H9 (cell line): ENCODE measurements at regions not wholly inside any gene's neighbourhood (a gene's known extent, or its start where the extent isn't known, plus 50 kb on each side); places are given as distances from the start of the nearest gene placed in this dataset.

Experiments used
- DNase-seq: peaks from one replicate; pipeline ENCODE4 v3.0.0-alpha.2; 2017
- H2AFZ ChIP-seq: one replicate; pipeline ENCODE4 v1.6.1; 2013; ENCODE audit warnings: mild to moderate bottlenecking, low read length, control low read depth, moderate library complexity
- H2AK5ac ChIP-seq: 2 replicates; pipeline ENCODE4 v1.6.1; 2013; ENCODE audit warnings: low read length, control low read depth, mixed read lengths; ENCODE audit not compliant: insufficient read length
- H2BK120ac ChIP-seq: one replicate; pipeline ENCODE4 v1.6.1; 2013; ENCODE audit warnings: low read depth, mild to moderate bottlenecking, low read length, control low read depth, inconsistent platforms; ENCODE audit not compliant: poor library complexity, severe bottlenecking
- H2BK12ac ChIP-seq: 2 replicates; pipeline ENCODE4 v1.6.1; 2013; ENCODE audit warnings: low read length, control low read depth, mixed read lengths, low read depth; ENCODE audit not compliant: insufficient read length
- H2BK15ac ChIP-seq: 2 replicates; pipeline ENCODE4 v1.6.1; 2013; ENCODE audit warnings: low read depth, low read length, control low read depth
- H2BK20ac ChIP-seq: one replicate; pipeline ENCODE4 v1.6.1; 2013; ENCODE audit warnings: low read depth, mild to moderate bottlenecking, low read length, control low read depth, inconsistent platforms; ENCODE audit not compliant: poor library complexity, severe bottlenecking
- H2BK5ac ChIP-seq: 2 replicates; pipeline ENCODE4 v1.6.1; 2013; ENCODE audit warnings: low read length, control low read depth, mixed read lengths; ENCODE audit not compliant: insufficient read length
- H3K14ac ChIP-seq: 2 replicates; pipeline ENCODE4 v1.6.1; 2013; ENCODE audit warnings: low read length, control low read depth; ENCODE audit not compliant: insufficient read depth
- H3K18ac ChIP-seq: 2 replicates; pipeline ENCODE4 v1.6.1; 2013; ENCODE audit warnings: low read depth, mild to moderate bottlenecking, mixed read lengths, low read length, control low read depth; ENCODE audit not compliant: insufficient read length
- H3K23ac ChIP-seq: 2 replicates; pipeline ENCODE4 v1.6.1; 2013; ENCODE audit warnings: low read length, control low read depth, mixed read lengths, low read depth; ENCODE audit not compliant: insufficient read length
- H3K23me2 ChIP-seq: 2 replicates; pipeline ENCODE4 v1.6.1; 2013; ENCODE audit warnings: low read depth, mild to moderate bottlenecking, mixed read lengths, low read length, control low read depth; ENCODE audit not compliant: insufficient read length, poor library complexity, severe bottlenecking
- H3K27ac ChIP-seq: 2 replicates; pipeline ENCODE4 v1.5.1; 2013; ENCODE audit warnings: low read length, control low read depth, mixed read lengths, low read depth; ENCODE audit not compliant: insufficient read length
- H3K27me3 ChIP-seq: 2 replicates; pipeline ENCODE4 v1.6.1; 2013; ENCODE audit warnings: low read length, control low read depth, inconsistent platforms; ENCODE audit not compliant: insufficient read depth
- H3K4ac ChIP-seq: 2 replicates; pipeline ENCODE4 v1.6.1; 2013; ENCODE audit warnings: low read depth, mild to moderate bottlenecking, control low read depth, inconsistent platforms, low read length, moderate library complexity
- H3K4me1 ChIP-seq: 2 replicates; pipeline ENCODE4 v1.6.1; 2013; ENCODE audit warnings: low read length, control low read depth, inconsistent platforms; ENCODE audit not compliant: insufficient read depth
- H3K4me2 ChIP-seq: 2 replicates; pipeline ENCODE4 v1.6.1; 2013; ENCODE audit warnings: low read length, control low read depth, mixed read lengths; ENCODE audit not compliant: insufficient read length, insufficient read depth
- H3K56ac ChIP-seq: 2 replicates; pipeline ENCODE4 v1.6.1; 2013; ENCODE audit warnings: low read depth, mild to moderate bottlenecking, mixed read lengths, low read length, control low read depth; ENCODE audit not compliant: insufficient read length
- H3K79me1 ChIP-seq: 2 replicates; pipeline ENCODE4 v1.6.1; 2013; ENCODE audit warnings: low read depth, mild to moderate bottlenecking, moderate library complexity, low read length, control low read depth, inconsistent platforms; ENCODE audit not compliant: insufficient read depth, poor library complexity, severe bottlenecking
- H3K79me2 ChIP-seq: 2 replicates; pipeline ENCODE4 v1.6.1; 2013; ENCODE audit warnings: low read length, control low read depth, inconsistent platforms; ENCODE audit not compliant: insufficient read depth
- H3K9ac ChIP-seq: 2 replicates; pipeline ENCODE4 v1.6.1; 2013; ENCODE audit warnings: low read length, control low read depth, mixed read lengths; ENCODE audit not compliant: insufficient read length; ENCODE audit errors: extremely low read depth
- H3K9me3 ChIP-seq: one replicate; pipeline ENCODE4 v1.6.1; 2013; ENCODE audit warnings: low read depth, low read length, inconsistent platforms; ENCODE audit not compliant: control insufficient read depth
- H3T11ph ChIP-seq: one replicate; pipeline ENCODE4 v1.6.1; 2013; ENCODE audit warnings: mild to moderate bottlenecking, low read length, control low read depth, inconsistent platforms
- H4K20me1 ChIP-seq: one replicate; pipeline ENCODE4 v1.6.1; 2013; ENCODE audit not compliant: control insufficient read depth, insufficient read length, insufficient read depth
- H4K5ac ChIP-seq: 2 replicates; pipeline ENCODE4 v1.6.1; 2013; ENCODE audit warnings: low read depth, mild to moderate bottlenecking, mixed read lengths, low read length, control low read depth; ENCODE audit not compliant: insufficient read length
- H4K8ac ChIP-seq: replicated peaks from 2 replicates; pipeline ENCODE4 v1.6.1; 2013; ENCODE audit warnings: low read length, control low read depth, mixed read lengths, low read depth; ENCODE audit not compliant: insufficient read length
- H4K91ac ChIP-seq: 2 replicates; pipeline ENCODE4 v1.6.1; 2013; ENCODE audit warnings: low read depth, mild to moderate bottlenecking, moderate library complexity, mixed read lengths, low read length, control low read depth; ENCODE audit not compliant: insufficient read length
- H3K27ac Mint-ChIP-seq, 3 experiments: 2 replicates in 2 of 3; 3 replicates in 1 of 3; pipeline ENCODE4 v1.8.0; 2020 to 2021; ENCODE audit warnings: mixed read lengths in 3 of 3, mild to moderate bottlenecking in 1 of 3, moderate library complexity in 1 of 3
- H3K27me3 Mint-ChIP-seq: 2 replicates; pipeline ENCODE4 v1.8.0; 2021; ENCODE audit warnings: low read depth, mild to moderate bottlenecking, moderate library complexity, mixed read lengths
- H3K36me3 Mint-ChIP-seq, 3 experiments: 2 replicates in 2 of 3; 3 replicates in 1 of 3; pipeline ENCODE4 v1.8.0; 2020 to 2021; ENCODE audit warnings: low read depth in 3 of 3, mixed read lengths in 3 of 3; ENCODE audit not compliant: insufficient read depth in 1 of 3
- H3K4me1 Mint-ChIP-seq, 2 experiments: 2 replicates each; pipeline ENCODE4 v1.8.0; 2020; ENCODE audit warnings: mixed read lengths in 2 of 2
- H3K4me3 Mint-ChIP-seq, 2 experiments: 2 replicates in 1 of 2; 3 replicates in 1 of 2; pipeline ENCODE4 v1.8.0; 2020 to 2021; ENCODE audit warnings: mild to moderate bottlenecking in 2 of 2, mixed read lengths in 2 of 2, moderate library complexity in 1 of 2
- H3K9me3 Mint-ChIP-seq, 2 experiments: 2 replicates in 1 of 2; 3 replicates in 1 of 2; pipeline ENCODE4 v1.8.0; 2020; ENCODE audit warnings: mild to moderate bottlenecking in 2 of 2, mixed read lengths in 2 of 2, moderate library complexity in 1 of 2
- WGBS: extraction: QIAGEN DNeasy Blood & Tissue Kit; methylation state at CpG from one replicate; pipeline ENCODE4 v1.1.7; 2013; ENCODE audit warnings: missing lambda C conversion rate, low lambda C conversion rate, mixed read lengths; ENCODE audit not compliant: insufficient read length; ENCODE audit errors: extremely low coverage; 5-methylcytosine and 5-hydroxymethylcytosine counted together
- TF ChIP-seq, protein P1 (sequence below): fragments of 200-600 bp; sonication (generic); conservative IDR thresholded peaks from 3 replicates; pipeline ENCODE4 v1.8.0; 2021; ENCODE audit warnings: antibody characterized with exemption, mild to moderate bottlenecking

DNA sequence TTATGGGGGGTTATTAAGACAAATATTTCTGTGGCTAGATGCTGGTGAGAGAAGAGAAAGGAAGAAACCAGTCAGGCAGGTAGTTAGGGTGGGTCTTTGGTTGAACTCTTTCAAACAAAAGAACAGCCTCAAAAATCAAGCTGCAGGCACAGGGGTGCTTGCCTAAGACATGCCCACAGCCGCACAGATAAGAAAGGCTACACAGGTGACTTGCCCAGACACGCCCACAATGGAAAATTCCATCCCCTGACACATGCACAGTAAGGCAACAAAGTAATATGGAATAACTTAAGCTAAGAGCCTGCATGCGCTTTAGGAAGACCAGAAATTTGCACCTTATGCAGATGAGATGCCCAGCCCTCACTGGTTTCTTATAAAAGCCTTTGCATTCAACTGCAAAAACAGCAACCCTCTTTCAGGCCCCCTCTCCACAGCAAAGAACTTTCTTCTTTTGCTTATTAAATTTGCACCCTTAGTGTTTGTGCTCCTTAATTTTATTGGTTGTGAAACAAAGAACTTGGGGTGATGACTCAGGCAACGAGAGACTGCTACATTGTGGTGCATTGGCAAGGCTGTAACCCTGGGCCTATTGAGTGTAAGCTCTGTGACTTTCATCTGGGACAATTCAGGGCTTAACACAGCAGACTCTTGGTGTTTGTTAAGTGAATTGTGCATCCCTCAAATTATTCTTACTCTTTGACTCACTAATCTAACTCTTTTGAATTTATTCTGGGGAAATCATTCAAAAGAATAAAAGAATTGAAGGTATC lies 149.4 kb downstream of the RPAP3 start:
- no peaks in the 10 kb centered on the region for H4K20me1 ChIP-seq
- Mint-ChIP-seq H3K27me3 (no peaks in the 10 kb centered on the region), H3K36me3 (peaks cover 3 to 25% (median 6%) of the 10 kb centered on the region in 3 experiments; a peak in 5 of 7 replicates), H3K4me1 (peaks cover 8 to 11% of the 10 kb centered on the region in 2 experiments), H3K4me3 (no peak overlapping the region), H3K9me3 (peaks cover 16 to 20% of the 10 kb centered on the region in 2 experiments), H3K27ac (peak overlapping the region in 1 of 3 experiments; percentile 10; a peak in 2 of 7 replicates)
- no peaks in the 10 kb centered on the region for H3K79me2 ChIP-seq
- no peak overlapping the region for H3K18ac ChIP-seq
- H3K4me1 ChIP-seq: no peaks in the 10 kb centered on the region
- no peak overlapping the region for H3K9ac ChIP-seq
- no peak overlapping the region for H4K5ac ChIP-seq
- H3K14ac ChIP-seq: no peak overlapping the region
- peak; percentile 47 for DNase-seq
- H4K91ac ChIP-seq: no peak overlapping the region
- no peak overlapping the region for H2AK5ac ChIP-seq
- H3K4ac ChIP-seq: no peak overlapping the region
- H4K8ac ChIP-seq: no peak overlapping the region
- no peak overlapping the region for H2BK5ac ChIP-seq
- no peaks in the 10 kb centered on the region for H3K27me3 ChIP-seq
- no peak overlapping the region for H2BK20ac ChIP-seq
- H2BK12ac ChIP-seq: no peak overlapping the region
- no peak overlapping the region for H3K27ac ChIP-seq
- no peak overlapping the region for H3T11ph ChIP-seq
- no peaks in the 10 kb centered on the region for H3K23me2 ChIP-seq
- no peaks in the 10 kb centered on the region for H3K9me3 ChIP-seq
- no peak overlapping the region for H3K23ac ChIP-seq
- H3K79me1 ChIP-seq: no peaks in the 10 kb centered on the region
- no peak overlapping the region for H2BK120ac ChIP-seq
- TF ChIP-seq, protein P1, sequence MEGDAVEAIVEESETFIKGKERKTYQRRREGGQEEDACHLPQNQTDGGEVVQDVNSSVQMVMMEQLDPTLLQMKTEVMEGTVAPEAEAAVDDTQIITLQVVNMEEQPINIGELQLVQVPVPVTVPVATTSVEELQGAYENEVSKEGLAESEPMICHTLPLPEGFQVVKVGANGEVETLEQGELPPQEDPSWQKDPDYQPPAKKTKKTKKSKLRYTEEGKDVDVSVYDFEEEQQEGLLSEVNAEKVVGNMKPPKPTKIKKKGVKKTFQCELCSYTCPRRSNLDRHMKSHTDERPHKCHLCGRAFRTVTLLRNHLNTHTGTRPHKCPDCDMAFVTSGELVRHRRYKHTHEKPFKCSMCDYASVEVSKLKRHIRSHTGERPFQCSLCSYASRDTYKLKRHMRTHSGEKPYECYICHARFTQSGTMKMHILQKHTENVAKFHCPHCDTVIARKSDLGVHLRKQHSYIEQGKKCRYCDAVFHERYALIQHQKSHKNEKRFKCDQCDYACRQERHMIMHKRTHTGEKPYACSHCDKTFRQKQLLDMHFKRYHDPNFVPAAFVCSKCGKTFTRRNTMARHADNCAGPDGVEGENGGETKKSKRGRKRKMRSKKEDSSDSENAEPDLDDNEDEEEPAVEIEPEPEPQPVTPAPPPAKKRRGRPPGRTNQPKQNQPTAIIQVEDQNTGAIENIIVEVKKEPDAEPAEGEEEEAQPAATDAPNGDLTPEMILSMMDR: no peak
- H3K56ac ChIP-seq: no peak overlapping the region
- H3K4me2 ChIP-seq: no peak overlapping the region
- no CpG with 5 or more reads among the region's 4 CpGs for WGBS
- no peak overlapping the region for H2BK15ac ChIP-seq
- H2AFZ ChIP-seq: no peak overlapping the region
